GM23338 (cell line): ENCODE measurements at regions not wholly inside any gene's neighbourhood (a gene's known extent, or its start where the extent isn't known, plus 50 kb on each side); places are given as distances from the start of the nearest gene placed in this dataset.

Experiments
- ATAC-seq: fragments of 200-7000 bp; cut with Tn5 transposase; 3 replicates; pipeline ENCODE4 v1.9.1; 2020
- DNase-seq: peaks from one replicate; pipeline ENCODE4 v3.0.0-alpha.2; 2015; ENCODE audit warnings: low spot score
- H2AFZ ChIP-seq: fragments of 200-600 bp; sonication (generic); 2 replicates; pipeline ENCODE4 v1.8.0; 2016; ENCODE audit warnings: antibody characterized with exemption, mild to moderate bottlenecking, moderate library complexity
- H3F3A ChIP-seq: fragments of 200-600 bp; sonication (generic); replicated peaks from 2 replicates; pipeline ENCODE4 v1.8.0; 2017; ENCODE audit warnings: antibody characterized with exemption, mixed run types, low read depth
- H3K27ac ChIP-seq: fragments of 200-600 bp; sonication (generic); 2 replicates; pipeline ENCODE4 v1.6.1; 2016; ENCODE audit warnings: low read depth
- H3K27me3 ChIP-seq: fragments of 200-600 bp; sonication (generic); 2 replicates; pipeline ENCODE4 v1.8.0; 2016; ENCODE audit warnings: mild to moderate bottlenecking, mixed run types, moderate library complexity; ENCODE audit not compliant: insufficient read depth
- H3K36me3 ChIP-seq: fragments of 200-600 bp; sonication (generic); 2 replicates; pipeline ENCODE4 v1.8.0; 2016; ENCODE audit warnings: mild to moderate bottlenecking; ENCODE audit not compliant: insufficient read depth
- H3K4me1 ChIP-seq: fragments of 200-600 bp; sonication (generic); 2 replicates; pipeline ENCODE4 v1.8.0; 2016; ENCODE audit warnings: mild to moderate bottlenecking, moderate library complexity; ENCODE audit not compliant: insufficient read depth
- H3K4me2 ChIP-seq: fragments of 200-600 bp; sonication (generic); 2 replicates; pipeline ENCODE4 v1.7.1; 2017; ENCODE audit warnings: mixed run types
- H3K4me3 ChIP-seq: fragments of 200-600 bp; sonication (generic); 2 replicates; pipeline ENCODE4 v1.6.1; 2016; ENCODE audit warnings: mixed run types
- H3K79me2 ChIP-seq: fragments of 200-600 bp; sonication (generic); replicated peaks from 2 replicates; pipeline ENCODE4 v1.8.0; 2017; ENCODE audit warnings: mild to moderate bottlenecking; ENCODE audit not compliant: insufficient read depth
- H3K9me2 ChIP-seq: fragments of 200-600 bp; sonication (generic); 2 replicates; pipeline ENCODE4 v1.8.0; 2017; ENCODE audit not compliant: insufficient read depth
- H4K20me1 ChIP-seq: fragments of 200-600 bp; sonication (generic); replicated peaks from 2 replicates; pipeline ENCODE4 v1.8.0; 2017; ENCODE audit warnings: mild to moderate bottlenecking; ENCODE audit not compliant: insufficient read depth
- H3K27ac Mint-ChIP-seq: 2 replicates; pipeline ENCODE4 v1.8.0; 2020; ENCODE audit warnings: inconsistent platforms, mild to moderate bottlenecking, moderate library complexity, mixed read lengths
- H3K27me3 Mint-ChIP-seq: 3 replicates; pipeline ENCODE4 v1.8.0; 2022; ENCODE audit warnings: low read depth, mild to moderate bottlenecking, moderate library complexity, mixed read lengths, inconsistent platforms; ENCODE audit not compliant: insufficient read depth, poor library complexity
- H3K36me3 Mint-ChIP-seq: 3 replicates; pipeline ENCODE4 v1.8.0; 2021; ENCODE audit warnings: low read depth, mild to moderate bottlenecking, inconsistent platforms, moderate library complexity, mixed read lengths
- H3K4me1 Mint-ChIP-seq: 3 replicates; pipeline ENCODE4 v1.8.0; 2020; ENCODE audit warnings: mild to moderate bottlenecking, inconsistent platforms, mixed read lengths
- H3K4me3 Mint-ChIP-seq: 3 replicates; pipeline ENCODE4 v1.8.0; 2021; ENCODE audit warnings: moderate library complexity, mild to moderate bottlenecking, inconsistent platforms, mixed read lengths
- H3K9me3 Mint-ChIP-seq: 3 replicates; pipeline ENCODE4 v1.8.0; 2020; ENCODE audit warnings: moderate library complexity, mild to moderate bottlenecking, inconsistent platforms, mixed read lengths
- CTCF ChIP-seq, 2 experiments: fragments of 200-600 bp in 1 of 2; sonication (generic) in 1 of 2; conservative IDR thresholded peaks; 2 replicates each; pipeline versions ENCODE4 v1.5.1 to v1.6.1; 2016 to 2017; ENCODE audit warnings: antibody characterized with exemption in 2 of 2, low read depth in 2 of 2, mild to moderate bottlenecking in 2 of 2, moderate library complexity in 1 of 2
- EZH2 ChIP-seq: fragments of 200-600 bp; sonication (generic); IDR thresholded peaks from one replicate; pipeline ENCODE4 v1.8.0; 2017; ENCODE audit warnings: antibody characterized with exemption, mild to moderate bottlenecking, low read depth; ENCODE audit not compliant: unreplicated experiment
- EZH2phosphoT487 ChIP-seq: fragments of 200-600 bp; sonication (generic); IDR thresholded peaks from one replicate; pipeline ENCODE4 v1.8.1; 2018; ENCODE audit warnings: antibody characterized with exemption; ENCODE audit not compliant: unreplicated experiment
- JUNB ChIP-seq: IDR thresholded peaks from one replicate; pipeline ENCODE4 v1.6.1; 2016; ENCODE audit warnings: antibody characterized with exemption; ENCODE audit not compliant: unreplicated experiment
- NANOG ChIP-seq: IDR thresholded peaks from 2 replicates; pipeline ENCODE4 v1.6.1; 2016; ENCODE audit warnings: antibody characterized with exemption, borderline replicate concordance
- POLR2AphosphoS5 ChIP-seq: IDR thresholded peaks from 2 replicates; pipeline ENCODE4 v1.6.1; 2016; ENCODE audit warnings: antibody characterized with exemption, low read depth
- STAT1 ChIP-seq: IDR thresholded peaks from one replicate; pipeline ENCODE4 v1.6.1; 2016; ENCODE audit warnings: antibody characterized with exemption; ENCODE audit not compliant: unreplicated experiment
- ZNF114 ChIP-seq: fragments of 250-450 bp; sonication (Bioruptor Pico); IDR thresholded peaks from 2 replicates; pipeline ENCODE4 v1.5.0; 2020; ENCODE audit warnings: mild to moderate bottlenecking, moderate library complexity
- ZNF331 ChIP-seq: fragments of 250-450 bp; sonication (Bioruptor Pico); IDR thresholded peaks from 2 replicates; pipeline ENCODE4 v1.5.0; 2020; ENCODE audit warnings: low read depth, mild to moderate bottlenecking, moderate library complexity
- ZNF462 ChIP-seq: fragments of 250-450 bp; sonication (Bioruptor Pico); IDR thresholded peaks from 2 replicates; pipeline ENCODE4 v1.5.0; 2020; ENCODE audit warnings: mild to moderate bottlenecking, moderate library complexity
- TF ChIP-seq, protein P1 (sequence below): IDR thresholded peaks from 2 replicates; pipeline ENCODE4 v1.6.1; 2016; ENCODE audit warnings: antibody characterized with exemption

GRCh38 chr20:17882065-17882833 lies 86.3 kb downstream of the SNX5 start (continued):
- TF ChIP-seq, protein P1, sequence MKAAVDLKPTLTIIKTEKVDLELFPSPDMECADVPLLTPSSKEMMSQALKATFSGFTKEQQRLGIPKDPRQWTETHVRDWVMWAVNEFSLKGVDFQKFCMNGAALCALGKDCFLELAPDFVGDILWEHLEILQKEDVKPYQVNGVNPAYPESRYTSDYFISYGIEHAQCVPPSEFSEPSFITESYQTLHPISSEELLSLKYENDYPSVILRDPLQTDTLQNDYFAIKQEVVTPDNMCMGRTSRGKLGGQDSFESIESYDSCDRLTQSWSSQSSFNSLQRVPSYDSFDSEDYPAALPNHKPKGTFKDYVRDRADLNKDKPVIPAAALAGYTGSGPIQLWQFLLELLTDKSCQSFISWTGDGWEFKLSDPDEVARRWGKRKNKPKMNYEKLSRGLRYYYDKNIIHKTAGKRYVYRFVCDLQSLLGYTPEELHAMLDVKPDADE = no peak
- TF ChIP-seq EZH2 = no peak
- no peak for TF ChIP-seq POLR2AphosphoS5
- TF ChIP-seq NANOG = no peak
- TF ChIP-seq JUNB = no peak
- no peak for TF ChIP-seq ZNF462 (CRISPR knock-in tag)
- TF ChIP-seq ZNF331 (CRISPR knock-in tag) = no peak

GRCh38 chr20:17881741-17882064 lies 86.9 kb downstream of the SNX5 start:
- Histone ChIP-seq H3K36me3 (no peaks in the 10 kb centered on the region), H3K4me2 (no peak overlapping the region), H3K27me3 (no peaks in the 10 kb centered on the region), H3K27ac (no peak overlapping the region), H3K9me2 (no peaks in the 10 kb centered on the region), H2AFZ (0 out of 2 replicates have a peak overlapping the region, but pooled peaks have one; percentile 38), H3F3A (no peaks in the 10 kb centered on the region), H4K20me1 (no peaks in the 10 kb centered on the region), H3K79me2 (no peaks in the 10 kb centered on the region), H3K4me1 (peaks cover 9% of the 10 kb centered on the region), H3K4me3 (no peak overlapping the region)
- no peak for ATAC-seq
- DNase-seq = no peak
- Mint-ChIP-seq H3K36me3 (no peaks in the 10 kb centered on the region; the same call in 2 of the 3 replicates), H3K27ac (no peak overlapping the region), H3K4me3 (no peak overlapping the region), H3K27me3 (peaks cover 11% of the 10 kb centered on the region), H3K9me3 (no peaks in the 10 kb centered on the region), H3K4me1 (peaks cover 26% of the 10 kb centered on the region)
- no peak for TF ChIP-seq ZNF114 (CRISPR knock-in tag)
- TF ChIP-seq ZNF331 (CRISPR knock-in tag) = no peak
- TF ChIP-seq EZH2phosphoT487 = no peak
- TF ChIP-seq, protein P1 = no peak
- TF ChIP-seq POLR2AphosphoS5 = no peak
- no peak for TF ChIP-seq STAT1
- no peak for TF ChIP-seq NANOG
- no peak for TF ChIP-seq JUNB
- no peak for TF ChIP-seq CTCF (conservative IDR thresholded peaks at IDR 0.05; ENCODE audit: low read depth in 2 of 2)
